HCT116 (cell line): ENCODE measurements at regions not wholly inside any gene's neighbourhood (a gene's known extent, or its start where the extent isn't known, plus 50 kb on each side); places are given as distances from the start of the nearest gene placed in this dataset.

Source experiments
- ATAC-seq: fragments of 200-7000 bp; cut with Tn5 transposase; 2 replicates; pipeline ENCODE4 v1.9.1; 2020; ENCODE audit warnings: mild to moderate bottlenecking, moderate library complexity
- BruUV-seq: library from RNA; stranded (reverse); fragments of 400-500 nt; replicated peaks from 2 replicates; lab custom pipeline; 2021; lab: Mats Ljungman, UMichigan
- CTCF ChIA-PET: fragments of 300-600 bp; sonication (Branson Sonifier 250); formaldehyde crosslinking; loops from one replicate; lab custom pipeline; 2021; ENCODE audit warnings: antibody characterized with exemption; lab: Charles Lee
- POLR2A ChIA-PET: fragments of 300-600, 350-600 bp; sonication (Branson Sonifier 250); formaldehyde crosslinking; loops from one replicate; lab custom pipeline; 2021; ENCODE audit warnings: antibody characterized with exemption; lab: Charles Lee
- RAD21 ChIA-PET, 2 experiments: fragments of 300-600 bp; sonication (Branson Sonifier 250); formaldehyde crosslinking; loops; one replicate each; lab custom pipeline; 2023; ENCODE audit warnings: low total read pairs in 2 of 2; ENCODE audit not compliant: uncharacterized antibody in 2 of 2, unreplicated experiment in 2 of 2, low non-redundant PET in 1 of 2; lab: Charles Lee
- DNase-seq: peaks from one replicate; pipeline ENCODE4 v3.0.0-alpha.2; 2010; ENCODE audit warnings: low read depth, low spot score
- H2AFZ ChIP-seq: fragments of 200-600 bp; shearing (Covaris generic), sonication (generic); 2 replicates; pipeline ENCODE4 v1.6.1; 2017; ENCODE audit warnings: low read depth, mixed run types, mixed read lengths, antibody characterized with exemption, low read length; ENCODE audit not compliant: poor library complexity, severe bottlenecking
- H3K27ac ChIP-seq: 2 replicates; pipeline ENCODE4 v1.5.1; 2012; ENCODE audit warnings: low read depth, low read length
- H3K27me3 ChIP-seq: fragments of 200-600 bp; sonication (generic); 2 replicates; pipeline ENCODE4 v1.6.1; 2016; ENCODE audit warnings: mixed run types, low read length, mixed read lengths; ENCODE audit not compliant: insufficient read depth
- H3K36me3 ChIP-seq, 2 experiments: fragments of 200-500 bp in 1 of 2; fragments of 200-600 bp in 1 of 2; sonication (Bioruptor generic) in 1 of 2; sonication (generic) in 1 of 2; 2 replicates each; pipeline versions ENCODE4 v1.5.1 to v1.6.1; 2014 to 2016; ENCODE audit warnings: low read length in 2 of 2, inconsistent platforms in 1 of 2, mixed read lengths in 1 of 2, mixed run types in 1 of 2; ENCODE audit not compliant: insufficient read depth in 2 of 2, control insufficient read depth in 1 of 2
- H3K4me1 ChIP-seq, 2 experiments: fragments of 200-600 bp in 1 of 2; sonication (generic) in 1 of 2; 2 replicates each; pipeline versions ENCODE4 v1.5.1 to v1.6.1; 2012 to 2017; ENCODE audit warnings: low read length in 2 of 2, inconsistent platforms in 1 of 2, mild to moderate bottlenecking in 1 of 2, mixed read lengths in 1 of 2, mixed run types in 1 of 2, moderate library complexity in 1 of 2; ENCODE audit not compliant: insufficient read depth in 2 of 2, control insufficient read depth in 1 of 2
- H3K4me2 ChIP-seq: fragments of 200-600 bp; sonication (generic); 2 replicates; pipeline ENCODE4 v1.6.1; 2017; ENCODE audit warnings: mixed run types, low read length, mixed read lengths
- H3K4me3 ChIP-seq, 2 experiments: fragments of 200-600 bp in 1 of 2; sonication (generic) in 1 of 2; replicated peaks in 1 of 2; 2 replicates each; pipeline ENCODE4 v1.5.1; 2011 to 2016; ENCODE audit warnings: low read length in 2 of 2, control low read depth in 1 of 2, low read depth in 1 of 2, mild to moderate bottlenecking in 1 of 2, mixed read lengths in 1 of 2, mixed run types in 1 of 2
- H3K79me2 ChIP-seq: fragments of 200-600 bp; sonication (generic); 2 replicates; pipeline ENCODE4 v1.6.1; 2017; ENCODE audit warnings: mild to moderate bottlenecking, mixed run types, low read length, moderate library complexity, mixed read lengths; ENCODE audit not compliant: insufficient read depth
- H3K9ac ChIP-seq: fragments of 200-600 bp; sonication (generic); 2 replicates; pipeline ENCODE4 v1.6.1; 2016; ENCODE audit warnings: low read length, mixed read lengths
- H3K9me2 ChIP-seq: fragments of 200-600 bp; sonication (generic), shearing (Covaris generic); 2 replicates; pipeline ENCODE4 v1.6.1; 2017; ENCODE audit warnings: mixed run types, mild to moderate bottlenecking, moderate library complexity; ENCODE audit not compliant: insufficient read depth
- H3K9me3 ChIP-seq, 2 experiments: fragments of 200-500 bp in 1 of 2; fragments of 200-600 bp in 1 of 2; sonication (Bioruptor generic) in 1 of 2; sonication (generic) in 1 of 2; 2 replicates each; pipeline ENCODE4 v1.6.1; 2014 to 2017; ENCODE audit warnings: low read length in 2 of 2, mixed read lengths in 2 of 2, inconsistent platforms in 1 of 2, low read depth in 1 of 2, mild to moderate bottlenecking in 1 of 2, mixed run types in 1 of 2, moderate library complexity in 1 of 2; ENCODE audit not compliant: control insufficient read depth in 1 of 2, insufficient read depth in 1 of 2
- H4K20me1 ChIP-seq: fragments of 200-600 bp; sonication (generic), shearing (Covaris generic); 2 replicates; pipeline ENCODE4 v1.6.1; 2017; ENCODE audit warnings: mixed run types, mild to moderate bottlenecking, moderate library complexity; ENCODE audit not compliant: insufficient read depth
- CEBPB ChIP-seq: IDR thresholded peaks from 2 replicates; pipeline ENCODE4 v1.6.1; 2012; ENCODE audit warnings: low read depth
- CTCF ChIP-seq, 3 experiments: fragments of 200-600 bp in 1 of 3; sonication (generic) in 1 of 3; IDR thresholded peaks in 2 of 3; conservative IDR thresholded peaks in 1 of 3; 2 replicates each; pipeline ENCODE4 v1.5.1; 2012 to 2017; ENCODE audit warnings: low read depth in 2 of 3, low read length in 2 of 3, antibody characterized with exemption in 1 of 3, borderline replicate concordance in 1 of 3, control low read depth in 1 of 3, mild to moderate bottlenecking in 1 of 3, mixed read lengths in 1 of 3, mixed run types in 1 of 3, moderate library complexity in 1 of 3; ENCODE audit not compliant: insufficient read depth in 1 of 3
- EGR1 ChIP-seq: IDR thresholded peaks from 2 replicates; pipeline ENCODE4 v1.6.1; 2012; ENCODE audit warnings: low read depth
- EZH2 ChIP-seq: fragments of 200-600 bp; sonication (generic); IDR thresholded peaks from 2 replicates; pipeline ENCODE4 v1.6.1; 2017; ENCODE audit warnings: antibody characterized with exemption, mixed run types
- EZH2phosphoT487 ChIP-seq: fragments of 200-600 bp; IDR thresholded peaks from 2 replicates; pipeline ENCODE4 v1.6.1; 2018; ENCODE audit warnings: antibody characterized with exemption, borderline replicate concordance
- FOSL1 ChIP-seq: IDR thresholded peaks from 2 replicates; pipeline ENCODE4 v1.6.1; 2012; ENCODE audit warnings: low read depth
- JUND ChIP-seq: IDR thresholded peaks from 2 replicates; pipeline ENCODE4 v1.6.1; 2012
- POLR2A ChIP-seq: IDR thresholded peaks from 2 replicates; pipeline ENCODE4 v1.7.0; 2011; ENCODE audit warnings: borderline replicate concordance; ENCODE audit not compliant: insufficient read depth, insufficient read length; ENCODE audit errors: extremely low read depth
- POLR2AphosphoS5 ChIP-seq: IDR thresholded peaks from 2 replicates; pipeline ENCODE4 v1.6.1; 2011; ENCODE audit warnings: mild to moderate bottlenecking, low read depth, low read length, moderate library complexity
- RAD21 ChIP-seq: IDR thresholded peaks from 2 replicates; pipeline ENCODE4 v1.6.1; 2012; ENCODE audit warnings: low read depth, mild to moderate bottlenecking
- REST ChIP-seq: IDR thresholded peaks from 2 replicates; pipeline ENCODE4 v1.6.1; 2012; ENCODE audit warnings: low read depth
- SIN3A ChIP-seq: IDR thresholded peaks from 2 replicates; pipeline ENCODE4 v1.6.1; 2012; ENCODE audit warnings: low read depth
- TCF7L2 ChIP-seq: IDR thresholded peaks from 2 replicates; pipeline ENCODE4 v1.7.0; 2011; ENCODE audit warnings: borderline replicate concordance, inconsistent platforms; ENCODE audit not compliant: insufficient read depth, insufficient read length; ENCODE audit errors: extremely low read depth
- ZBTB33 ChIP-seq: IDR thresholded peaks from 2 replicates; pipeline ENCODE4 v1.6.1; 2011; ENCODE audit warnings: mild to moderate bottlenecking, low read length, moderate library complexity; ENCODE audit not compliant: insufficient replicate concordance; ENCODE audit errors: extremely low read depth
- intact Hi-C: fragments of 100-400 bp; cut with micrococcal nuclease; formaldehyde crosslinking; loops from 2 replicates; pipeline ENCODE4 v1.10.0; 2022

- TF ChIP-seq EZH2phosphoT487 (no peak), CTCF (IDR thresholded peaks at IDR 0.05 in 2 of 3, conservative IDR thresholded peaks at IDR 0.05 in 1 of 3; ENCODE audit: borderline replicate concordance in 1 of 3, insufficient read depth in 1 of 3, low read depth in 2 of 3, low read length in 2 of 3) (no peak), CEBPB (no peak)
Observed at GRCh38 chr16:17777408-17777863, 306.7 kb upstream of the XYLT1 start (continued).

GRCh38 chr16:17776888-17777287, 306.1 kb upstream of the XYLT1 start:
- no peak for TF ChIP-seq TCF7L2
- no peak for TF ChIP-seq REST
- no peak for TF ChIP-seq FOSL1
- no peak for TF ChIP-seq EZH2phosphoT487
- TF ChIP-seq SIN3A, result no peak
- TF ChIP-seq JUND, result no peak
- no peak for TF ChIP-seq POLR2AphosphoS5
- TF ChIP-seq EZH2, result no peak
- TF ChIP-seq RAD21, result no peak
- no peak for TF ChIP-seq ZBTB33
- TF ChIP-seq POLR2A, result no peak
- TF ChIP-seq EGR1, result no peak
- no peak for ATAC-seq
- CTCF ChIA-PET, result no interaction called here

More at GRCh38 chr16:17776888-17777287, 306.1 kb upstream of the XYLT1 start:
- H3K79me2 ChIP-seq, result no peaks in the 10 kb centered on the region
- intact Hi-C loops, result no loop called here
- H3K4me3 ChIP-seq, result no peak overlapping the region
- no peaks in the 10 kb centered on the region for H3K36me3 ChIP-seq
- DNase-seq, result no peak
- peaks cover 10% of the 10 kb centered on the region; the same call in 1 of the 2 replicates for H3K27me3 ChIP-seq
- no peaks in the 10 kb centered on the region for H4K20me1 ChIP-seq
- BruUV-seq, result no TSS peak
- no peaks in the 10 kb centered on the region for H3K9me3 ChIP-seq
- no peaks in the 10 kb centered on the region for H3K4me1 ChIP-seq
- H3K9ac ChIP-seq, result no peak overlapping the region
- ChIA-PET POLR2A (no interaction called here), RAD21 (no interaction called here)
- H2AFZ ChIP-seq, result no peak overlapping the region
- no peak overlapping the region for H3K27ac ChIP-seq
- no peak overlapping the region for H3K4me2 ChIP-seq
- H3K9me2 ChIP-seq, result no peaks in the 10 kb centered on the region
